Astrocyte of the cerebellum (primary cell): ENCODE measurements at regions not wholly inside any gene's neighbourhood (a gene's known extent, or its start where the extent isn't known, plus 50 kb on each side); places are given as distances from the start of the nearest gene placed in this dataset.

ENCODE experiments used
- DNase-seq: peaks from one replicate; pipeline ENCODE4 v3.0.0-alpha.2; 2011; ENCODE audit warnings: low read depth
- H3K4me3 ChIP-seq: 2 replicates; pipeline ENCODE4 v1.5.1; 2011; ENCODE audit warnings: mild to moderate bottlenecking, low read depth, low read length, moderate library complexity
- CTCF ChIP-seq: IDR thresholded peaks from 2 replicates; pipeline ENCODE4 v1.5.1; 2012; ENCODE audit warnings: low read length, low read depth, moderate library complexity, mild to moderate bottlenecking; ENCODE audit errors: missing control alignments
- in situ Hi-C: cut with HindIII; loops from 2 replicates; pipeline ENCODE4 v1.10.0; 2017; ENCODE audit warnings: low sequenced_read_pairs

GRCh38 chr4:151599863-151600262 lies 160.9 kb downstream of the GATB start:
- no peak for DNase-seq
- H3K4me3 ChIP-seq, result no peak overlapping the region
- in situ Hi-C loops, result loop anchor here (25.0 kb wide), 1 partner anchor 488 kb away; no protein-coding TSS in a partner anchor
- TF ChIP-seq CTCF, result no peak

- no peak for DNase-seq
- in situ Hi-C loops, result loop anchor here (25.0 kb wide), 1 partner anchor 488 kb away; no protein-coding TSS in a partner anchor
- TF ChIP-seq CTCF, result no peak
- no peak overlapping the region for H3K4me3 ChIP-seq
Observed at GRCh38 chr4:151600432-151600831, 160.4 kb downstream of the GATB start.

- no peak overlapping the region for H3K4me3 ChIP-seq
- no peak for DNase-seq
- TF ChIP-seq CTCF, result no peak
- in situ Hi-C loops, result loop anchor here (25.0 kb wide), 1 partner anchor 491 kb away; no protein-coding TSS in a partner anchor
Observed at GRCh38 chr4:151603377-151603776, 157.4 kb downstream of the GATB start.

GRCh38 chr4:151604238-151604637 lies 156.6 kb downstream of the GATB start:
- peak; percentile 27 for DNase-seq
- TF ChIP-seq CTCF, result peak; percentile 61
- in situ Hi-C loops, result loop anchor here (25.0 kb wide), 1 partner anchor 492 kb away; no protein-coding TSS in a partner anchor

GRCh38 chr4:151605215-151605614 lies 155.6 kb downstream of the GATB start:
- no peak overlapping the region for H3K4me3 ChIP-seq
- DNase-seq, result no peak
- no peak for TF ChIP-seq CTCF
- in situ Hi-C loops, result loop anchor here (25.0 kb wide), 1 partner anchor 493 kb away; no protein-coding TSS in a partner anchor

More at GRCh38 chr4:151604238-151604637, 156.6 kb downstream of the GATB start:
- H3K4me3 ChIP-seq, result no peak overlapping the region

GRCh38 chr4:151606061-151606460 lies 154.7 kb downstream of the GATB start:
- H3K4me3 ChIP-seq, result no peak overlapping the region
- TF ChIP-seq CTCF, result no peak
- in situ Hi-C loops, result loop anchor here (25.0 kb wide), 1 partner anchor 494 kb away; no protein-coding TSS in a partner anchor
- DNase-seq, result no peak

GRCh38 chr4:151610229-151610628 lies 150.6 kb downstream of the GATB start:
- no peak for TF ChIP-seq CTCF
- no peak overlapping the region for H3K4me3 ChIP-seq
- DNase-seq, result no peak
- in situ Hi-C loops, result loop anchor here (5.0 to 25.0 kb wide), 2 partner anchors 92 to 498 kb away; no protein-coding TSS in a partner anchor
